Activated naive CD4-positive, alpha-beta T cell treated with anti-CD3 and anti-CD28 coated beads, Interleukin-2, amount 10 ng/mL, durations not matched to agents 7 days and 5 days (primary cell): ENCODE measurements at regions not wholly inside any gene's neighbourhood (a gene's known extent, or its start where the extent isn't known, plus 50 kb on each side); places are given as distances from the start of the nearest gene placed in this dataset.

Experiments used
- CTCF ChIA-PET: fragments of 350-600 bp; sonication (Branson Sonifier 250); formaldehyde crosslinking; loops from one replicate; lab custom pipeline; 2021; ENCODE audit warnings: antibody characterized with exemption; lab: Charles Lee
- DNase-seq: peaks from one replicate; pipeline ENCODE4 v3.0.0-alpha.2; 2020
- H3K27ac Mint-ChIP-seq: one replicate; pipeline ENCODE4 v1.8.0; 2021; ENCODE audit warnings: mild to moderate bottlenecking, moderate library complexity, mixed read lengths
- H3K27me3 Mint-ChIP-seq: one replicate; pipeline ENCODE4 v1.8.0; 2021; ENCODE audit warnings: mild to moderate bottlenecking, mixed read lengths
- H3K36me3 Mint-ChIP-seq: one replicate; pipeline ENCODE4 v1.8.0; 2021; ENCODE audit warnings: mixed read lengths
- H3K4me1 Mint-ChIP-seq: one replicate; pipeline ENCODE4 v1.8.0; 2021; ENCODE audit warnings: mixed read lengths
- H3K4me3 Mint-ChIP-seq: one replicate; pipeline ENCODE4 v1.8.0; 2021; ENCODE audit warnings: mild to moderate bottlenecking, moderate library complexity, mixed read lengths
- H3K9me3 Mint-ChIP-seq: one replicate; pipeline ENCODE4 v1.8.0; 2021; ENCODE audit warnings: mixed read lengths

- Mint-ChIP-seq H3K4me3 (no peak overlapping the region), H3K27ac (no peak overlapping the region), H3K9me3 (no peaks in the 10 kb centered on the region), H3K36me3 (no peaks in the 10 kb centered on the region), H3K4me1 (no peaks in the 10 kb centered on the region), H3K27me3 (no peaks in the 10 kb centered on the region)
- DNase-seq, result no peak
- CTCF ChIA-PET, result no interaction called here
These were observed 136.3 kb downstream of the ACTL8 start for GRCh38 chr1:17891205-17892110.

GRCh38 chr1:17892225-17892624 is 137.1 kb downstream of the ACTL8 start:
- H3K9me3 Mint-ChIP-seq, result no peaks in the 10 kb centered on the region

GRCh38 chr1:17892851-17893250 is 137.7 kb downstream of the ACTL8 start:
- CTCF ChIA-PET, result no interaction called here
- no peak for DNase-seq
- Mint-ChIP-seq H3K4me3 (no peak overlapping the region), H3K9me3 (no peaks in the 10 kb centered on the region), H3K4me1 (no peaks in the 10 kb centered on the region), H3K27ac (no peak overlapping the region), H3K27me3 (no peaks in the 10 kb centered on the region), H3K36me3 (no peaks in the 10 kb centered on the region)

More at GRCh38 chr1:17892225-17892624, 137.1 kb downstream of the ACTL8 start:
- DNase-seq, result no peak
- H3K4me3 Mint-ChIP-seq, result no peak overlapping the region
- no peaks in the 10 kb centered on the region for H3K27me3 Mint-ChIP-seq
- H3K36me3 Mint-ChIP-seq, result no peaks in the 10 kb centered on the region
- no peak overlapping the region for H3K27ac Mint-ChIP-seq
- H3K4me1 Mint-ChIP-seq, result no peaks in the 10 kb centered on the region
- CTCF ChIA-PET, result no interaction called here

GRCh38 chr1:17893891-17894631 is 138.9 kb downstream of the ACTL8 start:
- Mint-ChIP-seq H3K27me3 (peaks cover 4% of the 10 kb centered on the region), H3K4me1 (no peaks in the 10 kb centered on the region), H3K27ac (no peak overlapping the region), H3K4me3 (no peak overlapping the region), H3K9me3 (no peaks in the 10 kb centered on the region), H3K36me3 (no peaks in the 10 kb centered on the region)
- DNase-seq, result no peak
- CTCF ChIA-PET, result no interaction called here

- Mint-ChIP-seq H3K27me3 (peaks cover 4% of the 10 kb centered on the region), H3K4me1 (no peaks in the 10 kb centered on the region), H3K36me3 (no peaks in the 10 kb centered on the region), H3K9me3 (no peaks in the 10 kb centered on the region), H3K27ac (no peak overlapping the region), H3K4me3 (no peak overlapping the region)
- CTCF ChIA-PET, result no interaction called here
- no peak for DNase-seq
These were observed 140.3 kb downstream of the ACTL8 start for GRCh38 chr1:17895401-17895800.

GRCh38 chr1:17895986-17896385 is 140.9 kb downstream of the ACTL8 start:
- CTCF ChIA-PET, result no interaction called here
- Mint-ChIP-seq H3K4me3 (no peak overlapping the region), H3K36me3 (no peaks in the 10 kb centered on the region)

GRCh38 chr1:17903386-17903785 is 148.3 kb downstream of the ACTL8 start:
- Mint-ChIP-seq H3K27ac (no peak overlapping the region), H3K27me3 (peaks cover 8% of the 10 kb centered on the region), H3K36me3 (no peaks in the 10 kb centered on the region), H3K4me3 (no peak overlapping the region), H3K9me3 (no peaks in the 10 kb centered on the region), H3K4me1 (no peaks in the 10 kb centered on the region)
- CTCF ChIA-PET, result no interaction called here
- DNase-seq, result no peak

More at GRCh38 chr1:17895986-17896385, 140.9 kb downstream of the ACTL8 start:
- DNase-seq, result no peak
- peaks cover 4% of the 10 kb centered on the region for H3K27me3 Mint-ChIP-seq
- H3K27ac Mint-ChIP-seq, result no peak overlapping the region
- H3K9me3 Mint-ChIP-seq, result no peaks in the 10 kb centered on the region
- no peaks in the 10 kb centered on the region for H3K4me1 Mint-ChIP-seq

GRCh38 chr1:17904290-17904689 is 149.2 kb downstream of the ACTL8 start:
- Mint-ChIP-seq H3K36me3 (no peaks in the 10 kb centered on the region), H3K27me3 (peaks cover 5% of the 10 kb centered on the region), H3K4me1 (no peaks in the 10 kb centered on the region), H3K4me3 (no peak overlapping the region), H3K9me3 (no peaks in the 10 kb centered on the region), H3K27ac (no peak overlapping the region)
- CTCF ChIA-PET, result no interaction called here
- no peak for DNase-seq

- CTCF ChIA-PET, result no interaction called here
- Mint-ChIP-seq H3K36me3 (no peaks in the 10 kb centered on the region), H3K27ac (no peak overlapping the region), H3K4me1 (no peaks in the 10 kb centered on the region), H3K4me3 (no peak overlapping the region), H3K9me3 (no peaks in the 10 kb centered on the region), H3K27me3 (peaks cover 9% of the 10 kb centered on the region)
- DNase-seq, result no peak
These were observed 152.9 kb downstream of the ACTL8 start for GRCh38 chr1:17907999-17908398.

GRCh38 chr1:17908945-17909344 is 153.8 kb downstream of the ACTL8 start:
- no peaks in the 10 kb centered on the region for H3K9me3 Mint-ChIP-seq
- peaks cover 9% of the 10 kb centered on the region for H3K27me3 Mint-ChIP-seq
- CTCF ChIA-PET, result no interaction called here

GRCh38 chr1:17909634-17910033 is 154.5 kb downstream of the ACTL8 start:
- Mint-ChIP-seq H3K27me3 (peaks cover 9% of the 10 kb centered on the region), H3K27ac (no peak overlapping the region), H3K4me1 (no peaks in the 10 kb centered on the region), H3K36me3 (no peaks in the 10 kb centered on the region), H3K9me3 (no peaks in the 10 kb centered on the region), H3K4me3 (no peak overlapping the region)
- no peak for DNase-seq
- CTCF ChIA-PET, result no interaction called here

More at GRCh38 chr1:17908945-17909344, 153.8 kb downstream of the ACTL8 start:
- Mint-ChIP-seq H3K27ac (no peak overlapping the region), H3K36me3 (no peaks in the 10 kb centered on the region), H3K4me1 (no peaks in the 10 kb centered on the region), H3K4me3 (no peak overlapping the region)
- DNase-seq, result no peak

- no peaks in the 10 kb centered on the region for H3K36me3 Mint-ChIP-seq
- H3K9me3 Mint-ChIP-seq, result no peaks in the 10 kb centered on the region
- H3K4me1 Mint-ChIP-seq, result no peaks in the 10 kb centered on the region
- H3K27me3 Mint-ChIP-seq, result peaks cover 16% of the 10 kb centered on the region
- CTCF ChIA-PET, result no interaction called here
- DNase-seq, result no peak
- no peak overlapping the region for H3K4me3 Mint-ChIP-seq
- H3K27ac Mint-ChIP-seq, result no peak overlapping the region
These were observed 156.7 kb downstream of the ACTL8 start for GRCh38 chr1:17911791-17912190.

GRCh38 chr1:17912491-17912890 is 157.4 kb downstream of the ACTL8 start:
- H3K36me3 Mint-ChIP-seq, result no peaks in the 10 kb centered on the region
- no peak overlapping the region for H3K4me3 Mint-ChIP-seq
- H3K9me3 Mint-ChIP-seq, result no peaks in the 10 kb centered on the region
- DNase-seq, result no peak
- CTCF ChIA-PET, result no interaction called here
- peaks cover 16% of the 10 kb centered on the region for H3K27me3 Mint-ChIP-seq
- no peaks in the 10 kb centered on the region for H3K4me1 Mint-ChIP-seq
- no peak overlapping the region for H3K27ac Mint-ChIP-seq

GRCh38 chr1:17913326-17914115 is 158.4 kb downstream of the ACTL8 start:
- H3K27me3 Mint-ChIP-seq, result peaks cover 11% of the 10 kb centered on the region
- H3K27ac Mint-ChIP-seq, result no peak overlapping the region
- DNase-seq, result no peak
- CTCF ChIA-PET, result interaction anchor here (1.4 kb wide), 1 partner anchor 10 kb away, joined by 3 read pairs; no protein-coding TSS in a partner anchor
- H3K4me3 Mint-ChIP-seq, result no peak overlapping the region
- no peaks in the 10 kb centered on the region for H3K9me3 Mint-ChIP-seq
- no peaks in the 10 kb centered on the region for H3K36me3 Mint-ChIP-seq
- no peaks in the 10 kb centered on the region for H3K4me1 Mint-ChIP-seq
